Mesothelial cell of epicardium (in vitro differentiated cells): ENCODE measurements at regions not wholly inside any gene's neighbourhood (a gene's known extent, or its start where the extent isn't known, plus 50 kb on each side); places are given as distances from the start of the nearest gene placed in this dataset.

Experiments
- DNase-seq, 2 experiments: peaks; one replicate each; pipeline ENCODE4 v3.0.0; 2021; ENCODE audit warnings: low spot score in 2 of 2; ENCODE audit not compliant: unreplicated experiment in 2 of 2
- H3K27ac Mint-ChIP-seq: 2 replicates; pipeline ENCODE4 v1.8.0; 2021; ENCODE audit warnings: mixed read lengths
- H3K27me3 Mint-ChIP-seq: 2 replicates; pipeline ENCODE4 v1.8.0; 2021; ENCODE audit warnings: low read depth, mixed read lengths
- H3K36me3 Mint-ChIP-seq: 2 replicates; pipeline ENCODE4 v1.8.0; 2021; ENCODE audit warnings: mixed read lengths
- H3K4me1 Mint-ChIP-seq: 2 replicates; pipeline ENCODE4 v1.8.0; 2021; ENCODE audit warnings: mixed read lengths
- H3K4me3 Mint-ChIP-seq: 2 replicates; pipeline ENCODE4 v1.8.0; 2021; ENCODE audit warnings: mild to moderate bottlenecking, moderate library complexity, mixed read lengths
- H3K9me3 Mint-ChIP-seq: 2 replicates; pipeline ENCODE4 v1.8.0; 2021; ENCODE audit warnings: mixed read lengths
- CTCF ChIP-seq: fragments of 200-600 bp; sonication (generic); IDR thresholded peaks from one replicate; pipeline ENCODE4 v1.5.0; 2021; ENCODE audit warnings: antibody characterized with exemption; ENCODE audit not compliant: unreplicated experiment

- Mint-ChIP-seq H3K36me3 (no peaks in the 10 kb centered on the region), H3K4me1 (peaks cover 11% of the 10 kb centered on the region), H3K27ac (no peak overlapping the region), H3K4me3 (no peak overlapping the region), H3K27me3 (no peaks in the 10 kb centered on the region), H3K9me3 (peaks cover 9% of the 10 kb centered on the region)
- TF ChIP-seq CTCF = no peak
- DNase-seq = no peak
These were observed 258.9 kb downstream of the XXYLT1 start for GRCh38 chr3:195012100-195012499.

- Mint-ChIP-seq H3K27ac (no peak overlapping the region), H3K4me3 (no peak overlapping the region), H3K4me1 (peaks cover 11% of the 10 kb centered on the region), H3K27me3 (no peaks in the 10 kb centered on the region), H3K9me3 (peaks cover 9% of the 10 kb centered on the region), H3K36me3 (no peaks in the 10 kb centered on the region)
- no peak for DNase-seq
- no peak for TF ChIP-seq CTCF
These were observed 258.4 kb downstream of the XXYLT1 start for GRCh38 chr3:195012571-195012970.

GRCh38 chr3:195013411-195014361 is 257.3 kb downstream of the XXYLT1 start:
- no peaks in the 10 kb centered on the region for H3K27me3 Mint-ChIP-seq
- no peaks in the 10 kb centered on the region for H3K36me3 Mint-ChIP-seq
- H3K9me3 Mint-ChIP-seq = peaks cover 9% of the 10 kb centered on the region
- H3K4me1 Mint-ChIP-seq = peaks cover 11% of the 10 kb centered on the region
- peak overlapping the region; percentile 52 for H3K27ac Mint-ChIP-seq
- DNase-seq = peak in 1 of 2 experiments; percentile 28
- no peak for TF ChIP-seq CTCF
- no peak overlapping the region for H3K4me3 Mint-ChIP-seq

- H3K27ac Mint-ChIP-seq = no peak overlapping the region
- DNase-seq = peak in 1 of 2 experiments; percentile 14
- H3K27me3 Mint-ChIP-seq = peaks cover 4% of the 10 kb centered on the region
- H3K36me3 Mint-ChIP-seq = no peaks in the 10 kb centered on the region
- no peak for TF ChIP-seq CTCF
- H3K9me3 Mint-ChIP-seq = peaks cover 2% of the 10 kb centered on the region
- no peak overlapping the region for H3K4me3 Mint-ChIP-seq
- H3K4me1 Mint-ChIP-seq = peaks cover 11% of the 10 kb centered on the region
These were observed 255.9 kb downstream of the XXYLT1 start for GRCh38 chr3:195015021-195015420.

GRCh38 chr3:195017151-195017550 is 253.8 kb downstream of the XXYLT1 start:
- Mint-ChIP-seq H3K36me3 (no peaks in the 10 kb centered on the region), H3K27me3 (peaks cover 8% of the 10 kb centered on the region), H3K27ac (no peak overlapping the region), H3K4me3 (no peak overlapping the region), H3K9me3 (peaks cover 11% of the 10 kb centered on the region), H3K4me1 (peaks cover 11% of the 10 kb centered on the region)
- no peak for TF ChIP-seq CTCF
- no peak for DNase-seq
